Endodermal cell (in vitro differentiated cells): ENCODE measurements at regions not wholly inside any gene's neighbourhood (a gene's known extent, or its start where the extent isn't known, plus 50 kb on each side); places are given as distances from the start of the nearest gene placed in this dataset.

Source experiments
- DNase-seq: peaks from one replicate; pipeline ENCODE4 v3.0.0-alpha.2; 2017
- H3K27ac ChIP-seq: 2 replicates; pipeline ENCODE4 v1.5.1; 2013; ENCODE audit warnings: mild to moderate bottlenecking, low read depth, low read length, moderate library complexity
- H3K27me3 ChIP-seq: 2 replicates; pipeline ENCODE4 v1.6.1; 2013; ENCODE audit warnings: mild to moderate bottlenecking, low read length, moderate library complexity; ENCODE audit not compliant: insufficient read depth, control insufficient read depth, poor library complexity, severe bottlenecking
- H3K36me3 ChIP-seq: 2 replicates; pipeline ENCODE4 v1.7.0; 2013; ENCODE audit warnings: mild to moderate bottlenecking, low read length, moderate library complexity; ENCODE audit not compliant: control insufficient read depth, insufficient read depth
- H3K4me1 ChIP-seq: one replicate; pipeline ENCODE4 v1.7.0; 2013; ENCODE audit warnings: low read length; ENCODE audit not compliant: control insufficient read depth, insufficient read depth
- H3K4me3 ChIP-seq: 2 replicates; pipeline ENCODE4 v1.5.1; 2013; ENCODE audit warnings: mild to moderate bottlenecking, low read length, moderate library complexity
- H3K9ac ChIP-seq: 2 replicates; pipeline ENCODE4 v1.6.1; 2013; ENCODE audit warnings: mild to moderate bottlenecking, low read length, moderate library complexity; ENCODE audit not compliant: poor library complexity, severe bottlenecking; ENCODE audit errors: extremely low read depth
- H3K9me3 ChIP-seq: 2 replicates; pipeline ENCODE4 v1.6.1; 2013; ENCODE audit warnings: mild to moderate bottlenecking, low read length, moderate library complexity; ENCODE audit not compliant: control insufficient read depth
- H3K27ac Mint-ChIP-seq: 2 replicates; pipeline ENCODE4 v1.8.0; 2020; ENCODE audit warnings: mixed read lengths
- H3K27me3 Mint-ChIP-seq: 2 replicates; pipeline ENCODE4 v1.8.0; 2021; ENCODE audit warnings: mild to moderate bottlenecking, mixed read lengths; ENCODE audit not compliant: insufficient read depth
- H3K36me3 Mint-ChIP-seq: 2 replicates; pipeline ENCODE4 v1.8.0; 2020; ENCODE audit warnings: low read depth, mixed read lengths
- H3K4me1 Mint-ChIP-seq: 2 replicates; pipeline ENCODE4 v1.8.0; 2020; ENCODE audit warnings: mixed read lengths
- H3K4me3 Mint-ChIP-seq: 2 replicates; pipeline ENCODE4 v1.8.0; 2020; ENCODE audit warnings: mild to moderate bottlenecking, moderate library complexity, mixed read lengths
- H3K9me3 Mint-ChIP-seq: 2 replicates; pipeline ENCODE4 v1.8.0; 2020; ENCODE audit warnings: mild to moderate bottlenecking, mixed read lengths
- WGBS, 2 experiments: methylation state at CpG; one replicate each; pipeline versions ENCODE4 v1.1.5 to v1.1.7; 2013; ENCODE audit warnings: missing lambda C conversion rate in 2 of 2, mixed read lengths in 1 of 2; ENCODE audit not compliant: insufficient coverage in 1 of 2, insufficient read length in 1 of 2; 5-methylcytosine and 5-hydroxymethylcytosine counted together
- TF ChIP-seq, protein P1 (sequence below): fragments of 200-600 bp; sonication (generic); conservative IDR thresholded peaks from 2 replicates; pipeline ENCODE4 v1.5.0; 2021; ENCODE audit warnings: antibody characterized with exemption, mild to moderate bottlenecking

DNA sequence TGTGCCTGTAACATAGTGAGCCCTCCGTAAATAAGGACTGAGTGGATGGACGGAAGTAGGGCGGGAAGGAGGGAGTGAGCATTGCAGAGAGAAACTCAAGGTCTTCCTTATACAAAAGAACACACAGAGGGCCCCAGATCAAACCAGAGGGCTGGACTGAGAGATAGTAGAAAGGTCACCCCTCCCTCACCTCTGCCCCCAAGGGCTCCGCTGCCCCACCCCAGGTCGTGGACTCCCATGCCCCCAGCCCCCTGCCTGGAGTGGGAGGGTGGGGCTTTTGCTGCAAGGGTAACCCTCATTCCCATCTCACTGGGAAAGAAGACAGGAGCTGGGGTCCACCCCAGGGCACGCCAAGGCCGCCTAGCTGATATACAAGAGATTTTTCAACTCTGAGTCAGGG is 157.0 kb downstream of the MN1 start:
- no peak overlapping the region for H3K4me3 Mint-ChIP-seq
- WGBS, 2 experiments: 97 to 100% methylated on average over 1 to 7 of the region's 7 CpGs

DNA sequence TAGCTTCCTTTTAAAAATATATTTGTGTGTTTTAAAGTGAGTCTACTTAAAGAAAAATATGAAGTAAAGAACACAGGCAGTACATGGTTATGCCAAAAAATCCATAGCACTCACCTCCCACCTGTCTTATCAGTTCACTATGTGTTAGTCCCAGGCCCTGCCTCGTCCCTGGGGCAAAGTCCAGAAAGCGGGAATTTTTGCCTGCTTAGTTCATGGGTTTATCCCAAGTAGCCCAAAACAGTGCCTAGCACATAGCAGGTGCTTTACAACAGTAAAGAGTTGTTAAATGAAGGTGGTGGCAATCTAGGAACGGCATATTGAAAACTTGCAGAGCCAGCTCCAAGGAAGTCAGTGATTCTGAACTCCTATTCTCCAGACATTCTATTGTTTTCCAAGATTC is 154.0 kb downstream of the MN1 start:
- H3K27me3 Mint-ChIP-seq: peaks cover 28% of the 10 kb centered on the region
- no peak overlapping the region for H3K27ac ChIP-seq
- H3K9ac ChIP-seq: no peak overlapping the region
- peaks cover 6% of the 10 kb centered on the region for H3K27me3 ChIP-seq
- H3K9me3 ChIP-seq: no peaks in the 10 kb centered on the region
- peaks cover 1% of the 10 kb centered on the region for H3K4me1 Mint-ChIP-seq
- no peak overlapping the region for H3K4me3 Mint-ChIP-seq
- 83 to 96% methylated on average over 2 to 3 of the region's 3 CpGs for WGBS, 2 experiments
- TF ChIP-seq, protein P1, sequence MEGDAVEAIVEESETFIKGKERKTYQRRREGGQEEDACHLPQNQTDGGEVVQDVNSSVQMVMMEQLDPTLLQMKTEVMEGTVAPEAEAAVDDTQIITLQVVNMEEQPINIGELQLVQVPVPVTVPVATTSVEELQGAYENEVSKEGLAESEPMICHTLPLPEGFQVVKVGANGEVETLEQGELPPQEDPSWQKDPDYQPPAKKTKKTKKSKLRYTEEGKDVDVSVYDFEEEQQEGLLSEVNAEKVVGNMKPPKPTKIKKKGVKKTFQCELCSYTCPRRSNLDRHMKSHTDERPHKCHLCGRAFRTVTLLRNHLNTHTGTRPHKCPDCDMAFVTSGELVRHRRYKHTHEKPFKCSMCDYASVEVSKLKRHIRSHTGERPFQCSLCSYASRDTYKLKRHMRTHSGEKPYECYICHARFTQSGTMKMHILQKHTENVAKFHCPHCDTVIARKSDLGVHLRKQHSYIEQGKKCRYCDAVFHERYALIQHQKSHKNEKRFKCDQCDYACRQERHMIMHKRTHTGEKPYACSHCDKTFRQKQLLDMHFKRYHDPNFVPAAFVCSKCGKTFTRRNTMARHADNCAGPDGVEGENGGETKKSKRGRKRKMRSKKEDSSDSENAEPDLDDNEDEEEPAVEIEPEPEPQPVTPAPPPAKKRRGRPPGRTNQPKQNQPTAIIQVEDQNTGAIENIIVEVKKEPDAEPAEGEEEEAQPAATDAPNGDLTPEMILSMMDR: no peak
- no peak for DNase-seq
- H3K36me3 Mint-ChIP-seq: no peaks in the 10 kb centered on the region
- H3K4me3 ChIP-seq: no peak overlapping the region
- H3K27ac Mint-ChIP-seq: no peak overlapping the region
- H3K9me3 Mint-ChIP-seq: no peaks in the 10 kb centered on the region
- no peaks in the 10 kb centered on the region for H3K36me3 ChIP-seq
- peaks cover 1% of the 10 kb centered on the region for H3K4me1 ChIP-seq

More for the DNA sequence above, 157.0 kb downstream of the MN1 start:
- H3K9me3 Mint-ChIP-seq: no peaks in the 10 kb centered on the region
- H3K4me1 ChIP-seq: peaks cover 4% of the 10 kb centered on the region
- H3K4me1 Mint-ChIP-seq: peaks cover 14% of the 10 kb centered on the region
- no peak overlapping the region for H3K4me3 ChIP-seq
- no peak overlapping the region for H3K27ac ChIP-seq
- H3K36me3 Mint-ChIP-seq: no peaks in the 10 kb centered on the region
- no peak overlapping the region for H3K27ac Mint-ChIP-seq
- no peaks in the 10 kb centered on the region for H3K9me3 ChIP-seq
- H3K36me3 ChIP-seq: no peaks in the 10 kb centered on the region
- H3K9ac ChIP-seq: no peak overlapping the region
- peaks cover 6% of the 10 kb centered on the region for H3K27me3 ChIP-seq
- peaks cover 18% of the 10 kb centered on the region for H3K27me3 Mint-ChIP-seq
- no peak for DNase-seq
- TF ChIP-seq, protein P1: no peak

DNA sequence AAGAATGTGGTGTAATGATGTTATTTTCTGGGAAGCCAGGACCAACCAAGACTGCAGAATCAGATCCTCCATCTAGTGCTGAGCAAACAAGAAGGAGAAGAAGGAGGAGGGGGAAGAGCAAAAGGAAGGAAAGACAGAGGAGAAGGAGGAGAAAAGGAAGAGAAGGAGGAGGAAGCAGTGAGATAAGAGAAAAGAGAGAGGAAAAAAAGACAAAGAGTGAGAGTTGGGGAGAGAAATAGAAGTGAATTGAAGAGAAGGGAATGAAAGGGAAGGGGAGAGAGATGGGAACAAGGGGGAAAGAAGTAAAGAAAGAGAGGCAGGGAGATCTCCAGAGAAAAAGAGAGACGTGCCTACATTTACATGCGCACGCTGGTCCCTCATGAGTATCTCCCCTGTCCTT is 153.5 kb downstream of the MN1 start:
- 84 to 100% methylated on average over 3 of the region's 3 CpGs for WGBS, 2 experiments
- no peak overlapping the region for H3K9ac ChIP-seq
- H3K27me3 ChIP-seq: peaks cover 6% of the 10 kb centered on the region
- Mint-ChIP-seq H3K27me3 (peaks cover 28% of the 10 kb centered on the region), H3K4me1 (no peaks in the 10 kb centered on the region), H3K36me3 (no peaks in the 10 kb centered on the region), H3K27ac (no peak overlapping the region), H3K9me3 (no peaks in the 10 kb centered on the region), H3K4me3 (no peak overlapping the region)
- no peak overlapping the region for H3K4me3 ChIP-seq
- TF ChIP-seq, protein P1: no peak
- no peaks in the 10 kb centered on the region for H3K36me3 ChIP-seq
- no peaks in the 10 kb centered on the region for H3K4me1 ChIP-seq
- no peaks in the 10 kb centered on the region for H3K9me3 ChIP-seq
- DNase-seq: no peak
- H3K27ac ChIP-seq: no peak overlapping the region
